Right atrium auricular region (tissue), 2 donors: ENCODE measurements at regions not wholly inside any gene's neighbourhood (a gene's known extent, or its start where the extent isn't known, plus 50 kb on each side); places are given as distances from the start of the nearest gene placed in this dataset.
"Not testable (repeated sequence)": the region's sequence is repeated elsewhere in the genome, so short reads cannot be mapped to it uniquely, and the experiment has no call there.

Experiments
- DNase-seq: peaks from one replicate; pipeline ENCODE4 v3.0.0-alpha.2; 2019; ENCODE audit warnings: low spot score
- H3K27ac ChIP-seq, 2 donors: fragments of 200-600 bp; sonication (generic); 1 replicate in 1 of 2; 2 replicates in 1 of 2; pipeline ENCODE4 v1.5.1; 2016 to 2019
- H3K27me3 ChIP-seq, 2 donors: fragments of 200-600 bp; sonication (generic); one replicate each; pipeline versions ENCODE4 v1.5.1 to v1.6.0; 2017 to 2019
- H3K36me3 ChIP-seq: fragments of 200-600 bp; sonication (generic); one replicate; pipeline ENCODE4 v1.5.1; 2016
- H3K4me1 ChIP-seq, 2 donors: fragments of 200-600 bp; sonication (generic); one replicate each; pipeline versions ENCODE4 v1.5.1 to v1.6.0; 2017 to 2019
- H3K4me3 ChIP-seq, 2 donors: fragments of 200-600 bp; sonication (generic); 1 replicate in 1 of 2; 2 replicates in 1 of 2; pipeline ENCODE4 v1.5.1; 2017 to 2019; ENCODE audit warnings: mild to moderate bottlenecking in 1 of 2, moderate library complexity in 1 of 2
- H3K9me3 ChIP-seq, 2 donors: fragments of 200-600 bp; sonication (generic); one replicate each; pipeline ENCODE4 v1.5.1; 2019
- CTCF ChIP-seq, 2 donors: fragments of 200-600 bp; sonication (generic); IDR thresholded peaks; one replicate each; pipeline ENCODE4 v1.5.1; 2019; ENCODE audit warnings: antibody characterized with exemption in 2 of 2

- Histone ChIP-seq H3K9me3 (no peaks in the 10 kb centered on the region), H3K27ac (no peak overlapping the region), H3K4me3 (no peak overlapping the region), H3K36me3 (no peaks in the 10 kb centered on the region), H3K4me1 (no peaks in the 10 kb centered on the region), H3K27me3 (no peaks in the 10 kb centered on the region)
- no peak for TF ChIP-seq CTCF (IDR thresholded peaks at IDR 0.05)
- DNase-seq, result no peak
Observed at GRCh38 chr9:74414325-74414724, 82.8 kb upstream of the RORB start.

GRCh38 chr9:74415995-74416394 is 81.1 kb upstream of the RORB start:
- Histone ChIP-seq H3K27me3 (no peaks in the 10 kb centered on the region), H3K36me3 (no peaks in the 10 kb centered on the region), H3K4me3 (no peak overlapping the region), H3K4me1 (no peaks in the 10 kb centered on the region), H3K27ac (no peak overlapping the region), H3K9me3 (no peaks in the 10 kb centered on the region)
- TF ChIP-seq CTCF (IDR thresholded peaks at IDR 0.05), result no peak
- no peak for DNase-seq

- not testable (repeated sequence) for H3K9me3 ChIP-seq, DNase-seq, H3K4me3 ChIP-seq, H3K36me3 ChIP-seq, H3K27me3 ChIP-seq, H3K27ac ChIP-seq, H3K4me1 ChIP-seq
Observed at GRCh38 chr9:74424488-74424887, 72.6 kb upstream of the RORB start.

GRCh38 chr9:74431467-74431866 is 65.7 kb upstream of the RORB start:
- DNase-seq, result no peak
- Histone ChIP-seq H3K4me3 (no peak overlapping the region), H3K27ac (no peak overlapping the region), H3K4me1 (no peaks in the 10 kb centered on the region), H3K9me3 (no peaks in the 10 kb centered on the region), H3K36me3 (no peaks in the 10 kb centered on the region), H3K27me3 (no peaks in the 10 kb centered on the region)
- TF ChIP-seq CTCF (IDR thresholded peaks at IDR 0.05), result no peak

GRCh38 chr9:74443036-74443750 is 53.9 kb upstream of the RORB start:
- H3K27ac ChIP-seq, result no peak overlapping the region
- TF ChIP-seq CTCF (IDR thresholded peaks at IDR 0.05), result no peak
- H3K9me3 ChIP-seq, result no peaks in the 10 kb centered on the region
- H3K4me1 ChIP-seq, result peaks cover 0 to 4% of the 10 kb centered on the region in 2 donors
- H3K36me3 ChIP-seq, result no peaks in the 10 kb centered on the region
- DNase-seq, result no peak
- H3K27me3 ChIP-seq, result no peaks in the 10 kb centered on the region
- no peak overlapping the region for H3K4me3 ChIP-seq

- no peaks in the 10 kb centered on the region for H3K9me3 ChIP-seq
- no peak overlapping the region for H3K27ac ChIP-seq
- TF ChIP-seq CTCF (IDR thresholded peaks at IDR 0.05), result no peak
- H3K4me3 ChIP-seq, result no peak overlapping the region
- H3K4me1 ChIP-seq, result peaks cover 0 to 4% of the 10 kb centered on the region in 2 donors
- no peaks in the 10 kb centered on the region for H3K36me3 ChIP-seq
- no peaks in the 10 kb centered on the region for H3K27me3 ChIP-seq
- DNase-seq, result no peak
Observed at GRCh38 chr9:74444369-74444768, 52.8 kb upstream of the RORB start.
